ENCODE measurements at regions not wholly inside any gene's neighbourhood (a gene's known extent, or its start where the extent isn't known, plus 50 kb on each side); places are given as distances from the start of the nearest gene placed in this dataset.

GRCh38 chr4:66202870-66203269, 532.6 kb upstream of the EPHA5 start:
- no peak overlapping the region for H3K4me2 ChIP-seq (ENCODE audit: low read length)
- no peaks in the 10 kb centered on the region for H3K79me2 ChIP-seq (ENCODE audit: insufficient read depth, low read length)
- no peaks in the 10 kb centered on the region for H3K36me3 Mint-ChIP-seq (ENCODE audit: low read depth, unreplicated experiment)
- H3K4me3 ChIP-seq (ENCODE audit: insufficient read depth, low read depth, low read length) = no peak overlapping the region
- H2AFZ ChIP-seq (ENCODE audit: low read depth, low read length) = no peak overlapping the region
- TF ChIP-seq EZH2 (IDR thresholded peaks at IDR 0.05; ENCODE audit: insufficient read depth, low read length) (no peak), CTCF (IDR thresholded peaks at IDR 0.05; ENCODE audit: insufficient read depth, low read depth, low read length) (no peak)
- FAIRE-seq = no peak
- H3K4me1 ChIP-seq (ENCODE audit: insufficient read depth, low read length) = no peaks in the 10 kb centered on the region
- no peak for DNase-seq (ENCODE audit: low read depth)
- H3K9me3 Mint-ChIP-seq (ENCODE audit: unreplicated experiment) = no peaks in the 10 kb centered on the region
- no peaks in the 10 kb centered on the region for H3K4me1 Mint-ChIP-seq (ENCODE audit: low read depth, unreplicated experiment)
- H3K9me3 ChIP-seq (ENCODE audit: insufficient read depth, low read depth, low read length) = no peaks in the 10 kb centered on the region
- H3K27ac ChIP-seq (ENCODE audit: low read depth, low read length) = no peak overlapping the region
- no peak overlapping the region for H3K27ac Mint-ChIP-seq (ENCODE audit: unreplicated experiment)
- H3K27me3 Mint-ChIP-seq (ENCODE audit: low read depth, unreplicated experiment) = no peaks in the 10 kb centered on the region
- H4K20me1 ChIP-seq (ENCODE audit: insufficient read depth, low read length) = no peaks in the 10 kb centered on the region
- no peak overlapping the region for H3K9ac ChIP-seq (ENCODE audit: low read length)
- H3K36me3 ChIP-seq (ENCODE audit: insufficient read depth, low read length) = no peaks in the 10 kb centered on the region
- H3K27me3 ChIP-seq (ENCODE audit: insufficient read depth, low read length) = no peaks in the 10 kb centered on the region
- no peak overlapping the region for H3K4me3 Mint-ChIP-seq (ENCODE audit: unreplicated experiment)

- Histone ChIP-seq H3K36me3 (ENCODE audit: insufficient read depth, low read length) (no peaks in the 10 kb centered on the region), H3K27me3 (ENCODE audit: insufficient read depth, low read length) (no peaks in the 10 kb centered on the region), H4K20me1 (ENCODE audit: insufficient read depth, low read length) (no peaks in the 10 kb centered on the region), H3K4me1 (ENCODE audit: insufficient read depth, low read length) (no peaks in the 10 kb centered on the region), H3K9me3 (ENCODE audit: insufficient read depth, low read depth, low read length) (no peaks in the 10 kb centered on the region), H3K4me2 (ENCODE audit: low read length) (no peak overlapping the region), H3K4me3 (ENCODE audit: insufficient read depth, low read depth, low read length) (no peak overlapping the region), H3K9ac (ENCODE audit: low read length) (no peak overlapping the region), H3K27ac (ENCODE audit: low read depth, low read length) (no peak overlapping the region), H2AFZ (ENCODE audit: low read depth, low read length) (no peak overlapping the region), H3K79me2 (ENCODE audit: insufficient read depth, low read length) (no peaks in the 10 kb centered on the region)
- Mint-ChIP-seq H3K27ac (ENCODE audit: unreplicated experiment) (no peak overlapping the region), H3K4me3 (ENCODE audit: unreplicated experiment) (no peak overlapping the region), H3K9me3 (ENCODE audit: unreplicated experiment) (no peaks in the 10 kb centered on the region), H3K4me1 (ENCODE audit: low read depth, unreplicated experiment) (no peaks in the 10 kb centered on the region), H3K36me3 (ENCODE audit: low read depth, unreplicated experiment) (no peaks in the 10 kb centered on the region), H3K27me3 (ENCODE audit: low read depth, unreplicated experiment) (no peaks in the 10 kb centered on the region)
- TF ChIP-seq CTCF (IDR thresholded peaks at IDR 0.05; ENCODE audit: insufficient read depth, low read depth, low read length) (no peak), EZH2 (IDR thresholded peaks at IDR 0.05; ENCODE audit: insufficient read depth, low read length) (no peak)
- no peak for DNase-seq (ENCODE audit: low read depth)
- FAIRE-seq = no peak
Measured at GRCh38 chr4:66197451-66197850, 527.2 kb upstream of the EPHA5 start.

- FAIRE-seq (no peak), DNase-seq (ENCODE audit: low read depth) (no peak)
- Histone ChIP-seq H3K79me2 (ENCODE audit: insufficient read depth, low read length) (no peaks in the 10 kb centered on the region), H3K36me3 (ENCODE audit: insufficient read depth, low read length) (no peaks in the 10 kb centered on the region), H3K27me3 (ENCODE audit: insufficient read depth, low read length) (no peaks in the 10 kb centered on the region), H3K9ac (ENCODE audit: low read length) (no peak overlapping the region), H2AFZ (ENCODE audit: low read depth, low read length) (no peak overlapping the region), H3K9me3 (ENCODE audit: insufficient read depth, low read depth, low read length) (no peaks in the 10 kb centered on the region), H3K4me3 (ENCODE audit: insufficient read depth, low read depth, low read length) (no peak overlapping the region), H4K20me1 (ENCODE audit: insufficient read depth, low read length) (no peaks in the 10 kb centered on the region), H3K4me2 (ENCODE audit: low read length) (no peak overlapping the region), H3K27ac (ENCODE audit: low read depth, low read length) (no peak overlapping the region), H3K4me1 (ENCODE audit: insufficient read depth, low read length) (no peaks in the 10 kb centered on the region)
- Mint-ChIP-seq H3K36me3 (ENCODE audit: low read depth, unreplicated experiment) (no peaks in the 10 kb centered on the region), H3K27me3 (ENCODE audit: low read depth, unreplicated experiment) (no peaks in the 10 kb centered on the region), H3K4me1 (ENCODE audit: low read depth, unreplicated experiment) (no peaks in the 10 kb centered on the region), H3K27ac (ENCODE audit: unreplicated experiment) (no peak overlapping the region), H3K4me3 (ENCODE audit: unreplicated experiment) (no peak overlapping the region), H3K9me3 (ENCODE audit: unreplicated experiment) (no peaks in the 10 kb centered on the region)
- TF ChIP-seq CTCF (IDR thresholded peaks at IDR 0.05; ENCODE audit: insufficient read depth, low read depth, low read length) = no peak
- no peak for TF ChIP-seq EZH2 (IDR thresholded peaks at IDR 0.05; ENCODE audit: insufficient read depth, low read length)
Measured at GRCh38 chr4:66193487-66193886, 523.2 kb upstream of the EPHA5 start.

Measured in astrocyte (in vitro differentiated cells and primary cell).